ENCODE measurements at regions not wholly inside any gene's neighbourhood (a gene's known extent, or its start where the extent isn't known, plus 50 kb on each side); places are given as distances from the start of the nearest gene placed in this dataset.

DNA sequence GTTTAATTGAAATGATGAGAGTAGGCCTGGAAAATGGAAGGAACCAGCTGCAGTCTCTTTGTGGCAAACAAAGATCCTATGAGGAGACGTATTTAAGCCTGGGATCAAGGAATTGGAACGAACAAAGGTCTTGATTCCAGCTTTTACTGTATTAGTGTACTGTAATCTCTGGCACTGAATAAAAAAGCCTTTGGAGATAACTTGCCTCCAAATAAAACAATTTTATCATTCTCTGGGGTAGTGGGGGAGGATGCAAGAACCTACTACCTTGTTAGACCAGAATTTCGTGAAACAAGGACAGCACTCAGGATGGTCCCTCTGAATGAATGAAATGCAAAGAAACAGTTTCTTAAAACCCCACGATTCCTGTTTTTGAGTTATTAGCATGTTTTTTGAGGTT lies 134.2 kb downstream of the RWDD3 start:
- intact Hi-C loops (cut with micrococcal nuclease) = no loop called here
- DNase-seq (no peak), ATAC-seq (no peak)

GRCh38 chr1:95369985-95370690 lies 136.1 kb downstream of the RWDD3 start:
- DNase-seq = no peak
- no peak for ATAC-seq
- intact Hi-C loops (cut with micrococcal nuclease) = no loop called here

- intact Hi-C loops (cut with micrococcal nuclease) = no loop called here
- ATAC-seq = no peak
- DNase-seq = no peak
Measured at GRCh38 chr1:95370691-95371562, 136.9 kb downstream of the RWDD3 start.

- ATAC-seq (no peak), DNase-seq (no peak)
- intact Hi-C loops (cut with micrococcal nuclease) = no loop called here
Measured at GRCh38 chr1:95371666-95372282, 137.8 kb downstream of the RWDD3 start.

DNA sequence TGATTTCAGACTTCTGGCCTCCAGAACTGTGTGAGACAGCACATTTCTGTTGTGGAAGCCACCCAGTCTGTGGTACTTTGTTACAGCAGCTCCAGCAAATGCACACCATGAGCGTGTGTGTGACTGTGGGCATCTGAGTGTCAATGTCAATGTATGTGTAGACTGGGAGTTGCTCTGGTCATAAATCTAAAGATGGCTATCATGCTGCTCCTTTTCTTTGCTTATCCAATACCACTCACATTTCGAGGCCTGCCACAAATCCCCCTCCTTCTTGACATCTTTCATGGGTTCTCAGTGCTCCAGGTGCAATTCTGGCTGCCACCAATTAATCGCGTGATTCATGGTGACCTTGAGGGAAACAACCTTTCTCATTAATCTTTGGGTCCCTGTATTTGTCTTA lies 141.2 kb downstream of the RWDD3 start:
- DNase-seq (no peak), ATAC-seq (no peak)
- intact Hi-C loops (cut with micrococcal nuclease) = no loop called here

GRCh38 chr1:95380909-95381308 lies 146.9 kb downstream of the RWDD3 start:
- no peak for ATAC-seq
- intact Hi-C loops (cut with micrococcal nuclease) = no loop called here
- no peak for DNase-seq

DNA sequence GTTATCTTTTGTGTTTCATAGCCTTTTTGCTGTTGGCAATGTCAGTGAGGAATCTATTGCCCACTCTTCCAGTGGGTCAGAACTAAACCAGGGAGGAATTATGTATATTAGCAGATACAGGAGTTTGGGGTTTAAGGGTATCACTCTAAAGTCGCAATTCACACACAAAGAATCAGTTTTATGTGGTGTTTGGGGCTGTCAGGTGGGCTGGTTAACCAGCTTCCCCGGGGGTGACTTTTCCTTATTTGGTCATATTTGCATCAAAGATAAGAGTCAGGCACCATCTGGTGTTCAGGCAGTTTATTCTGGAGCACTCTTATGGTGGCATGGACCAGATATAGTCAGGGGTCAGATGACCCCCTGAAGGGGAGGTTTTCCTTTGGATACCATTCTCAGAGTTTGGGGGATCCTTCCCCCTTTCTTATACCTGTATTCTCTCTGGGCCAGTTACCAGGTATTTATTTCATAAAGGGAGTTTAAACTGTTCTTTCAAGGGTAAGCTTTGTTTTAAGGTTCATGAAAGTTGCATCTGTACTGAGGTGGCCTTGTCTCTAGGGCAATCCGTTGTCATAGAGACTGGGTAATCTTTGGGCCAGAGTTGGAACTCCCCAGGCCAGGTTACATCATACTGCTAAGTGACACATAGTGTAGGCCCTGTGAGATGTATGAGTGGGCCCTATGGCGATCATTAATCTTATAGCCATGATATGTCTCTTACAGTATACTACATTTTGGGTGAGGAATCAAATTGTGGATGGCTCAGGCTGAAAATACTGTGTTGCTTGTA lies 148.2 kb downstream of the RWDD3 start:
- intact Hi-C loops (cut with micrococcal nuclease) = no loop called here
- ATAC-seq (no peak), DNase-seq (no peak)

- intact Hi-C loops (cut with micrococcal nuclease) = no loop called here
Measured at GRCh38 chr1:95383111-95383510, 149.1 kb downstream of the RWDD3 start.

GRCh38 chr1:95384567-95384966 lies 150.6 kb downstream of the RWDD3 start:
- DNase-seq = peak; percentile 55
- intact Hi-C loops (cut with micrococcal nuclease) = no loop called here
- ATAC-seq = peak; percentile 48

More at GRCh38 chr1:95383111-95383510, 149.1 kb downstream of the RWDD3 start:
- ATAC-seq (no peak), DNase-seq (no peak)

- intact Hi-C loops (cut with micrococcal nuclease) = no loop called here
- no peak for ATAC-seq
- DNase-seq = no peak
Measured at GRCh38 chr1:95386371-95386770, 152.4 kb downstream of the RWDD3 start.

GRCh38 chr1:95386915-95387314 lies 152.9 kb downstream of the RWDD3 start:
- DNase-seq (no peak), ATAC-seq (no peak)
- intact Hi-C loops (cut with micrococcal nuclease) = no loop called here

DNA sequence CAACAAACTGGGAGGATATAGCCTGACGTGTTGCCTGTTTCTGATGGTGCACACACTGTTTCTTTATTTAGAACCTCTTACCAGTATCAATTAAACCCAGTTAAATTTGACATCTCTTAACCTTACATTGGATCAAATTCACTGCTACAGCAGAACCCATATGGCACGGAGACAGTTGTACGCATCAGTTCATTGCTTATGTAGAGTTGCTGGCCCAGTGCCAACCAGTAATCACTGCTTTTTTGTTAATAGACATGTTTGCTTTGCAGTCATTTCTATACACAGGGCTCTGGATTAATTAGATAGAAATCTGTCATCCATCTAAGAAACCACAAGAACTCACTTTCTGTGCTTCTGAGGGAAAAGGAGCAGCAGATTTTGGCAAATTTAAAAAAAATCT lies 154.0 kb downstream of the RWDD3 start:
- intact Hi-C loops (cut with micrococcal nuclease) = no loop called here
- ATAC-seq (peak; percentile 35), DNase-seq (no peak)

DNA sequence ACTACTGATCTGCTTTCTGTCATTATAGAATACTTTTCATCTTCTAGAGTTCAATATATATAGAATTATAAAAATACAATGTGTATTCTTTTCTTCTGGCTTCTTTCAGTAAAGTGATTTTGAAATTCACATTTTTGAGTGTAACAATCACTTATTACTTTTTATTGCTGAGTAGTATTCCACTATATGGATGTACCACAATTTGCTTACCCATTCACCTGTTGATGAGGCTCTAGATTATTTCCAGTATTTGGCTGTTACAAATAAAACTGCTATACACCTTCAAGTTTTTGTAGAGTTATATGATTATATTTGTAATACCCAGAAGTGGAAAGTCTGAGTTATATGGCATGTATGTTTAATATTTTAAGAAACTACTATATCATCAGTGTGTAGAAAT lies 159.4 kb downstream of the RWDD3 start:
- no peak for DNase-seq
- ATAC-seq = no peak
- intact Hi-C loops (cut with micrococcal nuclease) = no loop called here

- DNase-seq (no peak), ATAC-seq (no peak)
- intact Hi-C loops (cut with micrococcal nuclease) = no loop called here
Measured at GRCh38 chr1:95396557-95396956, 162.5 kb downstream of the RWDD3 start.

- no peak for ATAC-seq
- no peak for DNase-seq
- intact Hi-C loops (cut with micrococcal nuclease) = no loop called here
Measured at GRCh38 chr1:95402780-95403179, 168.8 kb downstream of the RWDD3 start.

GRCh38 chr1:95406279-95406678 lies 172.3 kb downstream of the RWDD3 start:
- intact Hi-C loops (cut with micrococcal nuclease) = no loop called here
- DNase-seq (no peak), ATAC-seq (no peak)

- DNase-seq (no peak), ATAC-seq (no peak)
- intact Hi-C loops (cut with micrococcal nuclease) = no loop called here
Measured at GRCh38 chr1:95407131-95407885, 173.3 kb downstream of the RWDD3 start.

GRCh38 chr1:95407886-95408291 lies 173.9 kb downstream of the RWDD3 start:
- DNase-seq = no peak
- intact Hi-C loops (cut with micrococcal nuclease) = no loop called here
- no peak for ATAC-seq
